WI38 (cell line): ENCODE measurements at regions not wholly inside any gene's neighbourhood (a gene's known extent, or its start where the extent isn't known, plus 50 kb on each side); places are given as distances from the start of the nearest gene placed in this dataset.

ENCODE experiments used
- H3K4me3 ChIP-seq: 2 replicates; pipeline ENCODE4 v1.5.1; 2011; ENCODE audit warnings: low read depth, mild to moderate bottlenecking, control low read depth, low read length
- CTCF ChIP-seq: IDR thresholded peaks from 2 replicates; pipeline ENCODE4 v1.5.1; 2012; ENCODE audit warnings: low read depth, mild to moderate bottlenecking, control low read depth, low read length

GRCh38 chr12:43008953-43009845, 419.7 kb upstream of the PRICKLE1 start:
- no peak for TF ChIP-seq CTCF
- H3K4me3 ChIP-seq = no peak overlapping the region

DNA sequence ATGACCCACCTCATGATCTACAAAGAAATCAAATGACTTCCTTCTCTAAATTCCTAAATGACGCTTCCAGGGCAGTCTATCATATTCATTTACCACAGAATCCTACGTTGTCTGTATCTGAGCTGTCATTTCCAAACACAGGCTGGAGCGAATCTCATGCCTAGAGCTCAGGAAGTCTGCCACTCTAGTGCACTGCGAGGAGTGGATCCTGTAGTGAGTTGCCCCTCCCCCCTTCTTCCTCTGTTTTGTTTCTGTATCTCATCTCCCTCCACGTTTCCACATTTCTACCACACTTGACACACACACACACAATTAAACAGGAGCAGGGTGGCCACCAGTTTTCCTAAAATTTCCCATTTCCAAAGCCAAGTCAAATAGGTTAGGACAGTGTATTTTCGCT, 415.4 kb upstream of the PRICKLE1 start:
- TF ChIP-seq CTCF = no peak
- no peak overlapping the region for H3K4me3 ChIP-seq

GRCh38 chr12:43004141-43004540, 414.6 kb upstream of the PRICKLE1 start:
- no peak for TF ChIP-seq CTCF
- no peak overlapping the region for H3K4me3 ChIP-seq

- no peak for TF ChIP-seq CTCF
- H3K4me3 ChIP-seq = no peak overlapping the region
Observed at GRCh38 chr12:42996869-42997431, 407.4 kb upstream of the PRICKLE1 start.

DNA sequence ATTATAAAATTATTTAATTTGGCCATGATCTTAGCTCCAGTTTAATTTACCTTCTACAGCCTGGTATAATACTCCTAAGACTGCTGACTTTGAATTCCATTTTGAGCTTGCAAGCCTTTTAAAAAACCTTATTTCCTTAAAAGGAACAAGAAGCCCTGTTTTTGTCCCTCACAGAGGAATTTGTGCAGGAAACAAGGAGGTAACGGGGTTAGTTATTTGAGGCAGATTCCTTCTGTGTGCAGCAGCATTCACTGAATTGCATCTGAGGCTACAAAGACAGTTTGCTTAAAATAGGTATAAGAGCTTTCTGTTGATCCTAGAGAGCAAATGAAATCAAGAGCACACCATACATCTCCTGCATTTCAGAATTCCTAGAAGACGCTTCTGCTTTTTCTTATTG, 403.3 kb upstream of the PRICKLE1 start:
- no peak for TF ChIP-seq CTCF
- no peak overlapping the region for H3K4me3 ChIP-seq

GRCh38 chr12:42990387-42990786, 400.8 kb upstream of the PRICKLE1 start:
- H3K4me3 ChIP-seq = no peak overlapping the region
- no peak for TF ChIP-seq CTCF

DNA sequence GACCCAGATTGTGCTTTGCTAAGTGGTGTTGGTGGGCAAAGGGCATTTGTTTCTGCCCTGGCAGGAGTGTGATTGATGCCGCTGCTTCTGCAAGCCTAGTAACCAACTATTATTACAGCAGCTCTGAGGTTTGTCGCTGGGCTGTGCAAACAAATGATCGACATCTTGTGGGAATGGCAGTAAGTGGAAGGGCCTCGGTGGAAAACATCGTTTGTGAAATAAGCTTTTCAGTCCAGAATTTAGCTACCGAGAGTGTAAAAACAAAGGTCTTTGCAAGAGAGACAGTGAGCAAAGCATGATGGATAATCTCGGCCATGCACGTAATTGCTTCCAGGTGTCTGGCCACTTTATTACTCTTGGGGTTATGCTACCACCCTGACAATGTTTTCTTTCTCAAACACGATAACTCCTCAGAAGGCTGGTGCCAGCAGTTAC, 397.7 kb upstream of the PRICKLE1 start:
- TF ChIP-seq CTCF = no peak
- no peak overlapping the region for H3K4me3 ChIP-seq
